HG03196 (cell line): ENCODE measurements at regions not wholly inside any gene's neighbourhood (a gene's known extent, or its start where the extent isn't known, plus 50 kb on each side); places are given as distances from the start of the nearest gene placed in this dataset.

ENCODE experiments used
- ATAC-seq: cut with Tn5 transposase; IDR thresholded peaks from one replicate; pipeline ENCODE4 v1.9.1; 2021; ENCODE audit not compliant: unreplicated experiment

DNA sequence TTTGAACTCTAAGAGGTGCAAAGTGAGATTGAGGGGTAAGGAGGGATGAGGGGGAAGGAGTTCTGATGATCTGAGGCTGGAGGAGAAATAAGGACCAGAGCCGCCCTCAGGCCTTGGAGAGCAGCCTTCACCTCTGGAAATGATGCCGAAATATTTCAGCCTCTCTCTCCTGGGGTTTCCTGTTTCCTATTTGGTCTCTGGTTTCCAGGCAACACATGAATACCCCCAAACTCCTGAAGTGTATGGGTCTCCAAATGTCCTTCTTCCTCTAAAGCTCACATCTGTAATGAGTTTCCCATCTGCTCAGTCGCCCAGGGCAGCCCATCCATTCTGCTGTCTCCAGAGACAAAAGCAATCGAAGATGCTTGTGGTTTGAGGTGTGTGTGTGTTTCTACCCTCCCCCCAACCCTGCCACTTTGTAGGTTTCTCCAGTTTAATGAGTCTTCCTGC lies 52.0 kb upstream of the FAM20B start:
- peak; percentile 41 for ATAC-seq
